Neural cell (in vitro differentiated cells): ENCODE measurements at regions not wholly inside any gene's neighbourhood (a gene's known extent, or its start where the extent isn't known, plus 50 kb on each side); places are given as distances from the start of the nearest gene placed in this dataset.

ENCODE experiments used
- EP300 ChIP-seq: fragments of 450-650 bp; conservative IDR thresholded peaks from 2 replicates; pipeline ENCODE4 v1.6.1; 2014; ENCODE audit warnings: antibody characterized with exemption, mild to moderate bottlenecking, moderate library complexity; ENCODE audit not compliant: poor library complexity, severe bottlenecking
- MXI1 ChIP-seq: fragments of 450-650 bp; conservative IDR thresholded peaks from 2 replicates; pipeline ENCODE4 v1.6.1; 2014; ENCODE audit warnings: antibody characterized with exemption, mild to moderate bottlenecking; ENCODE audit not compliant: poor library complexity, severe bottlenecking
- POLR2AphosphoS5 ChIP-seq: IDR thresholded peaks from 2 replicates; pipeline ENCODE4 v1.6.1; 2012
- RAD21 ChIP-seq: fragments of 450-650 bp; conservative IDR thresholded peaks from 2 replicates; pipeline ENCODE4 v1.6.1; 2014; ENCODE audit warnings: antibody characterized with exemption, mild to moderate bottlenecking, moderate library complexity
- TF ChIP-seq, protein P1 (sequence below): fragments of 450-650 bp; IDR thresholded peaks from 2 replicates; pipeline ENCODE4 v1.5.1; 2014; ENCODE audit warnings: antibody characterized with exemption, mild to moderate bottlenecking, moderate library complexity; ENCODE audit not compliant: poor library complexity, severe bottlenecking
- TF ChIP-seq, protein P2 (sequence below): IDR thresholded peaks from 2 replicates; pipeline ENCODE4 v1.6.1; 2012; ENCODE audit warnings: borderline replicate concordance

DNA sequence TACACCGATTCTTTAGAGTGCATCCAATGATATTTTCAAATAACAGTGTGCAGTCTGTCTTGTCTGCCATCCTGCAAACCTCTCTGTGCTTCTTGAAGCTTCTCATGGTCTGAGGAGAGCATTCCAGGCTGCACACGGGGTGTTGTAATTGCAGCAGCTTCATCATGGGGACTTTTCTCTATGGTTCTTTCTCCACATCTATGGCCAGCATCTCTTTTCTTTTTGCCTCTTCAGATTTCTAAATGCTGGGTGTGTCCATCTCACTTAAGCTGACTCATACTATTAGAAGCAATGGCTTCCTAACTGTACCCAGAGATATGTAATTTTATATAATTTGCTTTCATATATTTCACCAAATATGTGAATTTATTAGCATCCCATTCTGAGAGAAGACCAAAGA lies 63.8 kb upstream of the EPHB3 start:
- TF ChIP-seq, protein P1, sequence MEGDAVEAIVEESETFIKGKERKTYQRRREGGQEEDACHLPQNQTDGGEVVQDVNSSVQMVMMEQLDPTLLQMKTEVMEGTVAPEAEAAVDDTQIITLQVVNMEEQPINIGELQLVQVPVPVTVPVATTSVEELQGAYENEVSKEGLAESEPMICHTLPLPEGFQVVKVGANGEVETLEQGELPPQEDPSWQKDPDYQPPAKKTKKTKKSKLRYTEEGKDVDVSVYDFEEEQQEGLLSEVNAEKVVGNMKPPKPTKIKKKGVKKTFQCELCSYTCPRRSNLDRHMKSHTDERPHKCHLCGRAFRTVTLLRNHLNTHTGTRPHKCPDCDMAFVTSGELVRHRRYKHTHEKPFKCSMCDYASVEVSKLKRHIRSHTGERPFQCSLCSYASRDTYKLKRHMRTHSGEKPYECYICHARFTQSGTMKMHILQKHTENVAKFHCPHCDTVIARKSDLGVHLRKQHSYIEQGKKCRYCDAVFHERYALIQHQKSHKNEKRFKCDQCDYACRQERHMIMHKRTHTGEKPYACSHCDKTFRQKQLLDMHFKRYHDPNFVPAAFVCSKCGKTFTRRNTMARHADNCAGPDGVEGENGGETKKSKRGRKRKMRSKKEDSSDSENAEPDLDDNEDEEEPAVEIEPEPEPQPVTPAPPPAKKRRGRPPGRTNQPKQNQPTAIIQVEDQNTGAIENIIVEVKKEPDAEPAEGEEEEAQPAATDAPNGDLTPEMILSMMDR: no peak
- TF ChIP-seq EP300: no peak
- TF ChIP-seq, protein P2, sequence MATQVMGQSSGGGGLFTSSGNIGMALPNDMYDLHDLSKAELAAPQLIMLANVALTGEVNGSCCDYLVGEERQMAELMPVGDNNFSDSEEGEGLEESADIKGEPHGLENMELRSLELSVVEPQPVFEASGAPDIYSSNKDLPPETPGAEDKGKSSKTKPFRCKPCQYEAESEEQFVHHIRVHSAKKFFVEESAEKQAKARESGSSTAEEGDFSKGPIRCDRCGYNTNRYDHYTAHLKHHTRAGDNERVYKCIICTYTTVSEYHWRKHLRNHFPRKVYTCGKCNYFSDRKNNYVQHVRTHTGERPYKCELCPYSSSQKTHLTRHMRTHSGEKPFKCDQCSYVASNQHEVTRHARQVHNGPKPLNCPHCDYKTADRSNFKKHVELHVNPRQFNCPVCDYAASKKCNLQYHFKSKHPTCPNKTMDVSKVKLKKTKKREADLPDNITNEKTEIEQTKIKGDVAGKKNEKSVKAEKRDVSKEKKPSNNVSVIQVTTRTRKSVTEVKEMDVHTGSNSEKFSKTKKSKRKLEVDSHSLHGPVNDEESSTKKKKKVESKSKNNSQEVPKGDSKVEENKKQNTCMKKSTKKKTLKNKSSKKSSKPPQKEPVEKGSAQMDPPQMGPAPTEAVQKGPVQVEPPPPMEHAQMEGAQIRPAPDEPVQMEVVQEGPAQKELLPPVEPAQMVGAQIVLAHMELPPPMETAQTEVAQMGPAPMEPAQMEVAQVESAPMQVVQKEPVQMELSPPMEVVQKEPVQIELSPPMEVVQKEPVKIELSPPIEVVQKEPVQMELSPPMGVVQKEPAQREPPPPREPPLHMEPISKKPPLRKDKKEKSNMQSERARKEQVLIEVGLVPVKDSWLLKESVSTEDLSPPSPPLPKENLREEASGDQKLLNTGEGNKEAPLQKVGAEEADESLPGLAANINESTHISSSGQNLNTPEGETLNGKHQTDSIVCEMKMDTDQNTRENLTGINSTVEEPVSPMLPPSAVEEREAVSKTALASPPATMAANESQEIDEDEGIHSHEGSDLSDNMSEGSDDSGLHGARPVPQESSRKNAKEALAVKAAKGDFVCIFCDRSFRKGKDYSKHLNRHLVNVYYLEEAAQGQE: no peak
- TF ChIP-seq MXI1: no peak
- TF ChIP-seq RAD21: no peak
- no peak for TF ChIP-seq POLR2AphosphoS5
